HG03439 (cell line): ENCODE measurements at regions not wholly inside any gene's neighbourhood (a gene's known extent, or its start where the extent isn't known, plus 50 kb on each side); places are given as distances from the start of the nearest gene placed in this dataset.

Experiments used
- ATAC-seq: cut with Tn5 transposase; IDR thresholded peaks from one replicate; pipeline ENCODE4 v1.9.1; 2021; ENCODE audit warnings: mild to moderate bottlenecking, moderate library complexity; ENCODE audit not compliant: unreplicated experiment

- no peak for ATAC-seq
Observed at GRCh38 chr4:110950731-110951130, 327.9 kb upstream of the PITX2 start.

DNA sequence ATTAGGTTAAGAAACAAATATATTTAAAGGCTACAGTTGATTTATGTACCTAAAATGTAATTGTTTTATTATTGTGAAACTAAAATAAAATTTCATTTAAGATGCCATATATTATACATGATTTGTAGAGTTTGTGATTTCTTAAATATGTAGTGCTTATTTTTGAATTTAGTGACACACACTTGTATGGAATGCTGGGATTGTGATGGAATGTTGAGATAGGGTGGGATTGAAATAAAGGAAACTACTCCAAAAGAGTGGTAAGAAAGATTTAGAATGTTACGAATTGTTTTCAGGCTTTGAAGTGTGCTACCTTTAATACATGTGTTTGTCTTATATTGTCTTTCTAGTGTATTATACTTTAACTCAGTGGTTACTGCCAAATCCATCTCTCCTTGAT is 330.3 kb upstream of the PITX2 start:
- ATAC-seq, result no peak

DNA sequence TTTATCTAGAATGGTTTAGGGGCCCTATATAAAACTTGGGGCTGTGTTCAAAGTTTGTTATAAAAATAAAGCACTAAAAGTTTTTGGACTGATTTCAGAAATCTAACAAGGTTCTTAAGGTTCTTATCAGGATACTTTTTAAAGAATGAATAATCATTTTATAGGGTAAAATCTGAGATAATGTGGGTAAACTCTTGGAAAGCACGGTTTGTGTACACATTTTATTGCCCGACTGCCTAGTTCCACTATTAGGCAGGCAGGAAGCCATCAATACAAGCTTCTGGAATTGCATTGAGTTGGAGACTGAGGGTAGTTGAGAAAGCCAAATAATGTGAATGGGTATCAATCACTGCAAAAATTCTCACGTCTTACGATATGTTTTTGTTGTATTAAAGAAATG is 331.0 kb upstream of the PITX2 start:
- no peak for ATAC-seq

GRCh38 chr4:110955748-110956147 is 332.9 kb upstream of the PITX2 start:
- no peak for ATAC-seq

- ATAC-seq, result no peak
Observed at GRCh38 chr4:110959041-110959643, 336.3 kb upstream of the PITX2 start.

GRCh38 chr4:110961066-110961465 is 338.2 kb upstream of the PITX2 start:
- ATAC-seq, result no peak

- ATAC-seq, result no peak
Observed at GRCh38 chr4:110962616-110963015, 339.7 kb upstream of the PITX2 start.

DNA sequence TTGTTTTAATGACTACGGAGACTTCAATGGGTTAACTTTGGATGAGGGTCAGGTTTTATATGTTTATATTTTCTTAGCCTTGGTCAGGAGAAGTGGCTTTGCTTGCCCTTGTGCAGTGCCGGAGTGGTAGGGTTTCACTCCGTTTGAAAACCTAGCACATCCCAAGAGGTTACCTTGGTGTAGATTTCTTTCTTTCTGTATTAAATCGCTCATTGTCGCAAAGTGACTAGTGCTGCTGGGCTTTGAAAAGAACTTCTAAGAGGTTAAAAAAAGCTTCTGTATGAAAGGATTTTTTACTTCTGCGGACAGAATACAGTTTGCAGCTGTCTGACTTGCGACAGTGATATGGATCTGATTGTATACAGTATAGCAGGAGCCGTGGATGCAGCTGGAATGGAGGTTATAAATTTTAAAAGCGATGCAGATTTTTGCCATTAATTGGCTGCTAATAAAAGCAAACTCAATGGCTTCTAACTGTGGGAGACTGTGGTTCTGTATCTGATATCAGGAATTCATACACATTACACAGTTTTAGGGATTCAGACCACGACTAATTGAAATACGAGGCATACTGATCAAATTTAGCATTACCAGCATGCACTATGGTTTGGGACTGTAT is 340.9 kb upstream of the PITX2 start:
- no peak for ATAC-seq

DNA sequence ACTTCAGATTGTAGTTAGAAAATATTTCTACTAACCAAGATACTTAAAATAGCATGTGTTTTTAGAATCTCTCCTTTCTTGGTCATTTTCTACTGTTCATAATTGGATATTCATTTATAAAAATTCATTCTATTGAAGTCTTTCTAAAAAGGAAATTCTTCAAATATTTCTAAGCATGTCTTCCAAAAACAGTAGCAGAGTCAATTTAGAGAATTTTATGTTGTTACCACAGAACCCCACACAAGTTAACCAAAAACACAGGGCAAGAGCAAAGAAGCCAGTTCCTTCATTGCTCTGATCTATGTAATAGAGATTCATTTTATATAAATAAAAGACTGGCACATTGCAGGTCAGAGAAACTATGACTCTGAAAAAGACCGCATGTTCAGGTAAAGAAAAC is 345.1 kb upstream of the PITX2 start:
- no peak for ATAC-seq

DNA sequence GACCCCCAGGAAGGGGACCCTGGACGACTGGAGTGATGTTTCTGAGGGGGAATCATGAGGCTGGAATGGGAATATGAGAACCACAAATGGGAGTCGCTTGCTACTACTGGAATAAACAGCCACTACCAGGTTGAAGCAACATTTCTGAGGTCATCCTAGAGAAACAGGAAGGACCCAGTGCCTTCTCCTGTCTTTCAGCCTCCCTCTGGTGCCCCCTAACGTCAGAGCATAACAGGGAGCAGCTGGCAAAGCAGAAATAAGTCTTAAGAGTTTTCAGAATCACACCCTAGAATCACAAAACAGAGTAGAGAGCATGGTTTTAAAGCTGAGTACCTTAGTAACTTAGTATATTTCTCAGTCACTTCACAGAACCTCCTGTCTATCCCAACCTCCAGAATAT is 347.8 kb upstream of the PITX2 start:
- peak; percentile 46 for ATAC-seq

DNA sequence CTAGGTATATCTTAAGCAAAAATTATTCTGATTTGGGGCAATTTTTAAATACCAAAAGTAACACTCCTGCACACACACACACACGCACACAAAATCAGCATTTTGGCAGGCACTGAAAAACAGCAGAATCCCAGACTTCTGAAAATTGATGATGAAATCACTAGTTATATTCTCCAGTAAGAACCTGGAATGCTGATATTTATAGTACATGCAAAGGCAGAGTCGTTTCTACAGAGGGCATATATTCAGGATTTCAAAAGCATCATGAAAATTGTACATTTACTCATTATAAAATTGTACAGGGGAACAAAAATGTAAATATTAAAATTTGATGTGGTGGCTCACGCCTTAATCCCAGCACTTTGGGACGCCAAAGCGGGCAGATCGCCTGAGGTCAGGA is 352.5 kb upstream of the PITX2 start:
- ATAC-seq, result no peak

- no peak for ATAC-seq
Observed at GRCh38 chr4:110977554-110977953, 354.7 kb upstream of the PITX2 start.

GRCh38 chr4:110978761-110979160 is 355.9 kb upstream of the PITX2 start:
- no peak for ATAC-seq

DNA sequence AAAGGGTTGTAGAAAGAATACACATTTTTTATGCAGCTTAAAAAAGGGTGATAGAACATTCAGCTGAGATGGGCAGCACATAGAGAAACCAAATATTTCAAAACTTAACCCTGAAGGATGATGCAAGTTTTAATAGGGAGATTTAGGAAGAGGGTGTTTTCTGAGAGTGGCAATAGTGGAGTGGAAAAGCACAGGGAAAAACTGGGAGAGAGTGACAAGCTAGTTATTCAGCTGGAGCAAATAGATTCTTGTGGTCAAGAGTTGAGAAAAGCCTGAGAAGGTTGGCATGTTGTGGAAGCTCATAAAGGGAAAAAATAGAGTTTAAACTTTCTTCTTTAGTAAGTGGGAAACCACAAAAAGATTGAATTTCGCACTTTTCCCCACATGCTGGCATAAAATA is 359.6 kb upstream of the PITX2 start:
- no peak for ATAC-seq

- ATAC-seq, result no peak
Observed at GRCh38 chr4:110988722-110989121, 365.8 kb upstream of the PITX2 start.

- no peak for ATAC-seq
Observed at GRCh38 chr4:110989125-110989524, 366.2 kb upstream of the PITX2 start.

DNA sequence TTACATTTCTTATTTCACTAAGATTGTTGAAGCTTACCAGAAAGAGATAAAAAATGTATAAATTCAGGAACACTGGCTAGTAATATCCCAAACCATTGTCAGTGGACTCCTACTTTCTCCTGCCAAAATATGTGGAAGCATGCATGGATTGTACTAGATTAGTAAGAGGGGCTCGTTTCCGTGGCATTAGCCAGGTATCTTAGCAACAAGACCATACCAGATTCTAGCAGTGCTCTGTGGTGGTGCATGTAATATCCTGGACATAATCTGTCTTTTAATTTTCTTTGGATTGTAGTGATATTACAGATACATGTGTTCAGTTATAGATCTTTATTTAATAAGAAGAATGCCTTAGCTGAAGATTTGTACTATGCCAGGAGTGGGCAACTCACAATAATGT is 371.9 kb upstream of the PITX2 start:
- ATAC-seq, result no peak

GRCh38 chr4:110998320-110998719 is 375.4 kb upstream of the PITX2 start:
- no peak for ATAC-seq

GRCh38 chr4:111011458-111011857 is 388.6 kb upstream of the PITX2 start:
- no peak for ATAC-seq

- ATAC-seq, result no peak
Observed at GRCh38 chr4:111013846-111014245, 391.0 kb upstream of the PITX2 start.

GRCh38 chr4:111014537-111014936 is 391.7 kb upstream of the PITX2 start:
- ATAC-seq, result no peak

GRCh38 chr4:111016416-111016815 is 393.5 kb upstream of the PITX2 start:
- no peak for ATAC-seq

DNA sequence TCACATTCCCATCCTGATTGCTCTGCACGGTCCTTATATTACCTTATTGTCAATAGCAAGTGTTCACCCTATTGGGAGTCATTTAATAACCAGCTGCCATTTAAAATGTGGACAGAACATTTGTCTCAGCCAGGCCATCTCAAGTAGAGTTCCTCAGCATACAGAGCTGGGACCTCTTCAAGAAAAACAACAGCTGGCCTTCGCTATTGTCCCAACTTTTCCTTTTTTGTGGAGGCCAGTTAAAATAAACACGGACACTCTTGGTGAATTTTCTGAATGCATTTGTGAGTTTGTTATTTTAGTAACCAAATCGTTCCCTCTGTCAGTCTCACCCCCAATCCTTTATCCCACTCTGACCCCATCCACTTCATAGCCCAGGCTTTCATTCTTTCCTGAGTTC is 395.3 kb upstream of the PITX2 start:
- no peak for ATAC-seq
